Activated CD4-positive, alpha-beta T cell treated with anti-CD3 and anti-CD28 coated beads, Interleukin-2, amount 50 U/mL, for 48 hours (primary cell): ENCODE measurements at regions not wholly inside any gene's neighbourhood (a gene's known extent, or its start where the extent isn't known, plus 50 kb on each side); places are given as distances from the start of the nearest gene placed in this dataset.
"Not testable (repeated sequence)": the region's sequence is repeated elsewhere in the genome, so short reads cannot be mapped to it uniquely, and the experiment has no call there.

ENCODE experiments used
- DNase-seq, 2 experiments: peaks; one replicate each; pipeline ENCODE4 v3.0.0-alpha.2; 2020

GRCh38 chr14:40463886-40464285 is 1031.7 kb upstream of the FBXO33 start:
- DNase-seq, result no peak

DNA sequence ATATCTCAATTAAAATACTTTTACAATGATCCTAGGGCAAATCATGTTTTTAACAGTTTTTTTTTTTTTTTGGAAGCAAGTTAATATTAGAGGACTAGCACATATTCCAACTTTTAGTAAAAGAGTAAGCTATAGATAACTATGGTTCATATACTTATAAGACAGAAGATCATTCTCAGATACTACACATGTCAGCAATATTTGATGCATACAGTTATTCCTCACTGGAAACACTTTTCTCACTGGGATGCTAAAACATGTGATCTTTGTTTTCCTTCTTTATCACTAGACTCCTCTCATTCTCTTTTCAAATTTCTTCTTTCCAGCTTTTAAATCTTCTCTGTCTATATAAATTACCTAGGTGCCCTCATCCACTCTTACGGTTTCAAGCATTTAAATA is 1020.4 kb upstream of the FBXO33 start:
- DNase-seq, result no peak

- no peak for DNase-seq
Observed at GRCh38 chr14:40447017-40447416, 1014.8 kb upstream of the FBXO33 start.

GRCh38 chr14:40445020-40445419 is 1012.8 kb upstream of the FBXO33 start:
- no peak for DNase-seq

GRCh38 chr14:40436551-40436950 is 1004.3 kb upstream of the FBXO33 start:
- DNase-seq, result no peak

DNA sequence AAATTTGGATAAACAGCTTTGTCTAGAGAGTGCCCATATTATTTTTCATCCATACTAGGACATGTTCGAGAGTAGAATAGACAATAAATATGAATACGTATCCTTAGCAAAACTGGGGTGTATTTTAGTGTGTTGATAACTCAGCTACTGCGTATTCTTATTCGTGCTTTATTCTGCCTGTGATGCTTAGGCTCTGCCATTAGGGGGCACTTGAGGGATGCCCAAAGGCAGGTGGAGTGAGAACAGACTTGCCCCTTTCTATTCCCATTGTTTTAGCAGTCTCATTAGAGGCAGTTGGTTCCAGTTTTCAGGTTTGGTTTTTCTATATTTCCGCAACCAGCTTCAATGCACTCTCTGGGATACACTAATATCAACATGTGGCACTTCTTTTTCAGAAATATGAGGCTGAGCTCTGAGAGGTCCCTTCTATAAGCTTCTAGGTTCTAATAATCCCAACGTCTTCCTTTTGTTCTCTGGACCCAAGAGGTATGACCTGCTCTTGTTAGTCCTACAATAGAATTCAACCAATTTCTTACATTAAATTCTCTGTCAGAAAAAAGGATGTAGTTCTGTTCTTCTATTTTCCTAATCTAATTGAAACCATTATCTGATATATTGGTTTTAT is 985.7 kb upstream of the FBXO33 start:
- DNase-seq, result peak; percentile 8 to 23

DNA sequence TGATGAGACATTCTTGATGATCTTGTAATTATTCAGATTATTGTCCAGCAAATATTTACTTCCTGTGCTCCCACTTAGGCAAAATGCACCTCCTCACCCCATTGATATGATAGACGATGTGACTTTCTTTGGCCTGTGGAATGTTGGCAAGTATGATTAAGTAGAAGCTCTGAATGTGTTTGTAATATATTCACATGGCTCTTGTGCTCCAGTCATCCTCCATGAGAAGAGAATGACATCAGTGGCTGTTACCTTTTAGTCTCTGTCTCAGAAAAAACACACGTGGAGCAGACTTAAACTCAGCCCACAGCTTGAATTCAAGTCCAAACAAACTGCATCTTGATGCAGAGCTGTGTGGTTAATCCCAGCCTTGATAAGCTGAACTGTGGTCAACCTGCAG is 984.3 kb upstream of the FBXO33 start:
- no peak for DNase-seq

- DNase-seq, result no peak
Observed at GRCh38 chr14:40414386-40414785, 982.2 kb upstream of the FBXO33 start.

- no peak for DNase-seq
Observed at GRCh38 chr14:40413136-40413535, 980.9 kb upstream of the FBXO33 start.

GRCh38 chr14:40410708-40411107 is 978.5 kb upstream of the FBXO33 start:
- no peak for DNase-seq

DNA sequence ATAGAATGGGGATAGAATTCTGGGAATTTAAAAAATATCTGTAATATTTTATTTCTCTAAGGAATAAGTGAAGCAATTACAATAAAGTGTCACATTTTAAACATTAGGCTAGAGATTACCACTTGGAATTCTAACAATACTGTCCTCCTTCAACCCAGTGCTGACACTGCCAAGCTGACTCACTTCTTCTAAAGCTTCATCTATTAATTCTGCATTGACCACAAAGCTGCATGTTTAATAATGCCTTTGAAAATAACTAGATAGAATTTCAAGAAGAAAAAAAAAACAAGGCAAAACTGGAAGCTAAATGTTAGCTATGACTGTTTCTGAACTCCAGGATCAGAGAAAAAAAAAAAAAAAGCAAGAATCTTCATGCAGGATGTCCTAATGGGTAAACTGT is 970.7 kb upstream of the FBXO33 start:
- no peak for DNase-seq

- DNase-seq, result no peak
Observed at GRCh38 chr14:40398981-40399380, 966.7 kb upstream of the FBXO33 start.

DNA sequence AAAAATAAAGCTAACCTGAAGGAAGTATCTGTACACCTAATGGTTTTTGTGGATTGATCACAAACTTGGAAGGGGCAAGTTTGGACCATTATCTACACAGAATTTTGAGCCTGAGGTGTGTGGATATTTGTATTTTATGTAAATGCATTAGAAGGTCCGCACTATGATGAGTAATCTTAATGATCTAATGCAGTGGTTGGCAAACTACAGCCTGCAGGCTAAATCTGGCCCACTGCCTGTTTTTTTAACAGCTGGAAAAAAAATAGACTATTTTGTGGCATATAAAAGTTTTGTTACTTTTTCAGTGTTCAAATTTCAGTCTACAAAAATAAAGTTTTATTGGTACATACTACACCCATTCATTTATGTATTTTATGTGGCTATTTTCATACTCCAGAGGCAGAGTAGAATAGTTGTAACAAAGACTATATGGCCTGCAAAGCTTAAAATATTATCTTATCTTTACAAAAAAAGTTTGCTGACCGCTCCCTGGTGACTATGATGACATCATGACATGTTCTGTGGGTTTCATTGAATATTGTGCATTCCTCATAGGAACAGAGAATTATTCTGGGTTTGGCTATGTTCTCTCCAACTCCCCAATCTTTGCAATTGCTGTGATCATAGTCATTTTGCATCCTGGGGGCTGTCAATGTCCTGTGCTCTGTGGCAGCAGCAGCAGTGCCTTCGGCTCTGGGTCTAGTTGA is 962.6 kb upstream of the FBXO33 start:
- DNase-seq, result no peak

DNA sequence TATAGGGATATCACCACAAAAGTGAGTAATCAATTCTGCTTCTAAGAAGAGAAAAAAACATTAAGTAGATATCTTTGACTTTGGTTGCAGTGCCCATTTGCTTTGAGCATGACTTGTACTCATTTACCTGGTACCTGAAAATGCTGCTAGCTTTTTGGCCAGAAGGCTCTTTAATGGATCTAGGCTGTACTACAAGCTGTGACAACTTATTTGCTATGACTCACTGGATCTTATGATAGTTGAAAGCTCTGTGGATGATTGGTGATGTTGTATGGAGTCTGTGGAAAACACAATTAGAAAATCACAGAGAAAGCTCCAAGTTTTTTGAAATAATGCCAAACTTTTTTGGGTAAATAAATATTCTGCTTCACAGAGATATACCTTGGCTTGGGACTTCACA is 960.9 kb upstream of the FBXO33 start:
- DNase-seq, result no peak

GRCh38 chr14:40386433-40386832 is 954.2 kb upstream of the FBXO33 start:
- no peak for DNase-seq

GRCh38 chr14:40374221-40374620 is 942.0 kb upstream of the FBXO33 start:
- no peak for DNase-seq

GRCh38 chr14:40371011-40371410 is 938.8 kb upstream of the FBXO33 start:
- no peak for DNase-seq

GRCh38 chr14:40368314-40368713 is 936.1 kb upstream of the FBXO33 start:
- DNase-seq, result no peak

- DNase-seq, result no peak
Observed at GRCh38 chr14:40367717-40368116, 935.5 kb upstream of the FBXO33 start.

DNA sequence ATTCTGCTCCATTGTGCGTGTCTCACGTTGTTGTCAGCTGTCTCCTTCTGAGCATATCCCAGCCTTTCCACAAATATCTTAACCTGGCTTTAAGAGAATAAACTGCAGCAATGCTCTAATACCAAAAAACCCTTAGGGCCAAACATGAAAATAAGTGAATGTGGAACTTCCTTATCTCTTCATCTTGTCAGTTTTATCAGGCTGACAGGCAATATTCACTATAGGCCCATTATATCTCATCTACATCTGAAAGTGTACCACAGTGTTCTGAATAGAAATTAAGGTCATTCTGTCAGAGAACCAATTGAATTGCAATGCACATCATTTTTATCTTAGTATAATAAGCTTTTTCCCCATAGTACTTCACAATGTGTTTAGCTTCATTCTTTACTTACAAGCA is 933.1 kb upstream of the FBXO33 start:
- no peak for DNase-seq

DNA sequence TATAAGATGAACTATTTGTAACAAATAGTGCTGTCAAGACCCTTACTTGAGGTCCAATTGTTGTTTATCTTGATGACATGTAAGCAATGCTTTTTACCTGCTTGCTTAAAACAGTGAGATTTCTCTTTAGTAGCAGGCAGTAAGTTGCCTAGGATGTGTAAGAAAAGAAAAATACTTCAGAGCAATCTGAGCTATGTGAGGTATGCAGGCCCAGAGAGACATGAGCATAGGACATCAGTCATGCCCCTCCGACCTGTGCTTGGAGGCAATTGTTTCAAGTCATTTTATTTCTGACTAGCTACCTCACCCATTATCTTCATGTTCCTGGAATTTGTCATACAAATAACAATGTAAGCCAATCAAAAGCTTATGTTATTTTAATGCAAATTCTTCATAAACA is 930.6 kb upstream of the FBXO33 start:
- no peak for DNase-seq

- no peak for DNase-seq
Observed at GRCh38 chr14:40354754-40355153, 922.5 kb upstream of the FBXO33 start.

GRCh38 chr14:40348104-40348503 is 915.9 kb upstream of the FBXO33 start:
- DNase-seq, result not testable (repeated sequence)

DNA sequence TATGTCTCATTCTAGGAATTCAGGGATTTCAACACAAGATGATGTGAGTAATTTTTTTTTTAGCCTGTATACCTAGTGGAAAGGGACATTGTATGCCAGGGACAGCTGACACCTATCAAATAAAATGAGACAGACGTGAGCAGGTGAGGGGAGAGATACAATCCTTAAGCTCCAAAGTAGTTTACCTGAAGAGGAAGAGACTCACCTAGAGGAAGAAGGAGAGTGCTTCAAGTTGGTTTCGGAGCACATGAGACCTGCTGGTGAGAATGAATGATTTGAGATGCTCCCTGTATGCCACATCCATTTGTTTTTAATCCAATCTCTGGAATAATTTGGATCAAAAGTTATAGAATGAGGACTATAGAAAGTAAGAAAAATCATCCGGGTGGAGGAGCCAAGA is 915.4 kb upstream of the FBXO33 start:
- no peak for DNase-seq

DNA sequence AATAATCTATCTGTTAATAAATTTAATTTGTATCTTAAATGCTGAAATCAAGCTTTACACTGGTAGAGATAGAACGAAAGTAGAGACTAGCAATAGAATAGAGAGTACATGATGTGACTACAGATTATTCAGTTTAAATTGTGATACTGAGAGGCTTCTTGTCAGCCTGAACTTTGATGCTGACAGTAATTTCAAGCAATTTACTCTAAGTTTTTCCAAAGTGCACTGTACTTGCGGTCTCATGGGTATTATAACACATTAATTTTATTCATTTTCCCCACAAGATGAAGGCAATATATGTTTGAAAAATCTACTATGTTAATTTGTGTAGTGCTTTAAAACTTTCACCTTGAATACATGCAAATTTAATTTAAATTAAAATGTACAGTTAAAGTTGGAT is 914.0 kb upstream of the FBXO33 start:
- no peak for DNase-seq
